PC-9 (cell line): ENCODE measurements at regions not wholly inside any gene's neighbourhood (a gene's known extent, or its start where the extent isn't known, plus 50 kb on each side); places are given as distances from the start of the nearest gene placed in this dataset.

Experiments
- BruUV-seq: library from RNA; stranded (reverse); fragments of 400-500 nt; replicated peaks from 2 replicates; lab custom pipeline; 2021; lab: Mats Ljungman, UMichigan
- CTCF ChIA-PET: fragments of 300-600 bp; sonication (Branson Sonifier 250); formaldehyde crosslinking; loops from one replicate; lab custom pipeline; 2022; ENCODE audit warnings: antibody characterized with exemption; lab: Charles Lee
- POLR2A ChIA-PET: fragments of 300-600 bp; sonication (Branson Sonifier 250); formaldehyde crosslinking; loops from one replicate; lab custom pipeline; 2022; ENCODE audit warnings: antibody characterized with exemption; ENCODE audit not compliant: unreplicated experiment; lab: Charles Lee
- DNase-seq, 2 experiments: peaks; one replicate each; pipeline versions ENCODE4 v3.0.0 to v3.0.0-alpha.2; 2015 to 2022; ENCODE audit warnings: mixed read lengths in 1 of 2
- H2AFZ ChIP-seq: fragments of 200-600 bp; sonication (generic); 2 replicates; pipeline ENCODE4 v1.8.1; 2017; ENCODE audit warnings: antibody characterized with exemption
- H3F3A ChIP-seq: fragments of 200-600 bp; sonication (generic); 2 replicates; pipeline ENCODE4 v1.8.1; 2017; ENCODE audit warnings: antibody characterized with exemption, mild to moderate bottlenecking, low read depth; ENCODE audit not compliant: insufficient read depth
- H3K27ac ChIP-seq: fragments of 200-600 bp; sonication (generic); 2 replicates; pipeline ENCODE4 v1.6.1; 2016; ENCODE audit warnings: mixed run types
- H3K27me3 ChIP-seq: fragments of 200-600 bp; sonication (generic); 2 replicates; pipeline ENCODE4 v1.6.1; 2016; ENCODE audit warnings: low read depth, mixed run types; ENCODE audit not compliant: insufficient read depth
- H3K36me3 ChIP-seq: fragments of 200-600 bp; sonication (generic); 2 replicates; pipeline ENCODE4 v1.6.1; 2016; ENCODE audit warnings: low read depth, mixed run types
- H3K4me1 ChIP-seq: fragments of 200-600 bp; sonication (generic); replicated peaks from 2 replicates; pipeline ENCODE4 v1.6.1; 2016; ENCODE audit warnings: mixed run types; ENCODE audit not compliant: insufficient read depth
- H3K4me2 ChIP-seq: fragments of 200-600 bp; sonication (generic); 2 replicates; pipeline ENCODE4 v1.6.1; 2017; ENCODE audit warnings: mixed run types
- H3K4me3 ChIP-seq: fragments of 200-600 bp; sonication (generic); 2 replicates; pipeline ENCODE4 v1.6.1; 2016; ENCODE audit warnings: mixed run types
- H3K79me2 ChIP-seq: fragments of 200-600 bp; sonication (generic); 2 replicates; pipeline ENCODE4 v1.6.1; 2017; ENCODE audit warnings: low read depth, mixed run types
- H3K9me2 ChIP-seq: fragments of 200-600 bp; sonication (generic); 2 replicates; pipeline ENCODE4 v1.8.1; 2017; ENCODE audit warnings: mild to moderate bottlenecking; ENCODE audit not compliant: insufficient read depth
- H3K9me3 ChIP-seq: fragments of 200-600 bp; sonication (generic); 2 replicates; pipeline ENCODE4 v1.8.1; 2016; ENCODE audit warnings: low read depth; ENCODE audit not compliant: insufficient read depth
- H4K20me1 ChIP-seq: fragments of 200-600 bp; sonication (generic); 2 replicates; pipeline ENCODE4 v1.8.1; 2017; ENCODE audit not compliant: insufficient read depth
- EZH2 ChIP-seq: fragments of 200-600 bp; sonication (generic); IDR thresholded peaks from 2 replicates; pipeline ENCODE4 v1.8.0; 2017; ENCODE audit warnings: antibody characterized with exemption, low read depth
- intact Hi-C: fragments of 100-400 bp; cut with micrococcal nuclease; formaldehyde crosslinking; loops from one replicate; pipeline ENCODE4 v1.10.0; 2022; ENCODE audit not compliant: unreplicated experiment
- TF ChIP-seq, protein P1 (sequence below): fragments of 200-600 bp; sonication (generic); conservative IDR thresholded peaks from 2 replicates; pipeline ENCODE4 v1.6.1; 2017; ENCODE audit warnings: mixed run types, antibody characterized with exemption, mild to moderate bottlenecking, moderate library complexity

DNA sequence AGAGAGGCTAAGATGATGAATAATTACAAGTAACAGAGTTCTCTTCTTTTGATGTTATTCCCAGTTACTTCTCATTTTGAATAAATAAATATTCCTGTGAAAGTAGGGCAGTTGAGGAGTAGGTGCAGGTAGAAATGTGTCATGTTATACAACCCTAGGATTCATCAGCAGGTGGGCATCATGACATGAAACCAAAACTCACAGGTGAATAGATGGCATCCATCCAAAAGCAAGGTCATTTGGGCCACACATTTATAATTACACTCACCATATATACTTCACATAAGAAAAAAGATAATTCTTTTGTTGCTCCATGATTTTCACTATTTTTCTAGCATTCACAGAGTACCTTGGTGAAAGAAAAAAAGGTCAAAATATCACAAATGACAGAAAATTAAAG, 273.6 kb downstream of the ZBBX start:
- no TSS peak for BruUV-seq
- CTCF ChIA-PET = no interaction called here

DNA sequence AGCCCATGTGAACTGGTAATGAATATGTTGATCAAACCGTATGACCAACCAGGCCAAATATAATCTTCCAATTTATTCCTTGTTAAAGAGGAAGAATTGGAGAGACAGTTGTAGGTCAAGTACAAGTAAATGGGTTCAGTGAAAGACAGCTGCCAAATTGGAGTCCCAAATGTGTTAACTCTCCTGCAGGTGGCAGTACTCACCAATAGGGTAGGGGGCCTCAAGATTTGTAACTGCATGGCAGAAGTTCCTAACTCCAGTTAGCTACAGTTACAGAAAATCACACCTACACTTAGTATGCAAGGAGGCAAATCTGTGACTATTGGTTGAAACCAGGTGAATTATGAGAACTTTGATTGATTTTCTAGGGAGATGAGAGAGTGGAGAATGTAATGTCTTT, 278.0 kb downstream of the ZBBX start:
- CTCF ChIA-PET = no interaction called here
- BruUV-seq = no TSS peak

More for the DNA sequence above, 273.6 kb downstream of the ZBBX start:
- intact Hi-C loops = no loop called here
- H3K79me2 ChIP-seq = no peaks in the 10 kb centered on the region
- no peaks in the 10 kb centered on the region for H4K20me1 ChIP-seq
- POLR2A ChIA-PET = no interaction called here
- H3K36me3 ChIP-seq = no peaks in the 10 kb centered on the region
- H3K9me3 ChIP-seq = no peaks in the 10 kb centered on the region
- H3K9me2 ChIP-seq = no peaks in the 10 kb centered on the region
- no peaks in the 10 kb centered on the region for H3K4me1 ChIP-seq
- H3K27ac ChIP-seq = no peak overlapping the region
- H3K27me3 ChIP-seq = no peaks in the 10 kb centered on the region
- DNase-seq = peak in 1 of 2 experiments; percentile 19
- no peaks in the 10 kb centered on the region for H3F3A ChIP-seq
- no peak overlapping the region for H3K4me3 ChIP-seq
- TF ChIP-seq EZH2 = no peak
- TF ChIP-seq, protein P1, sequence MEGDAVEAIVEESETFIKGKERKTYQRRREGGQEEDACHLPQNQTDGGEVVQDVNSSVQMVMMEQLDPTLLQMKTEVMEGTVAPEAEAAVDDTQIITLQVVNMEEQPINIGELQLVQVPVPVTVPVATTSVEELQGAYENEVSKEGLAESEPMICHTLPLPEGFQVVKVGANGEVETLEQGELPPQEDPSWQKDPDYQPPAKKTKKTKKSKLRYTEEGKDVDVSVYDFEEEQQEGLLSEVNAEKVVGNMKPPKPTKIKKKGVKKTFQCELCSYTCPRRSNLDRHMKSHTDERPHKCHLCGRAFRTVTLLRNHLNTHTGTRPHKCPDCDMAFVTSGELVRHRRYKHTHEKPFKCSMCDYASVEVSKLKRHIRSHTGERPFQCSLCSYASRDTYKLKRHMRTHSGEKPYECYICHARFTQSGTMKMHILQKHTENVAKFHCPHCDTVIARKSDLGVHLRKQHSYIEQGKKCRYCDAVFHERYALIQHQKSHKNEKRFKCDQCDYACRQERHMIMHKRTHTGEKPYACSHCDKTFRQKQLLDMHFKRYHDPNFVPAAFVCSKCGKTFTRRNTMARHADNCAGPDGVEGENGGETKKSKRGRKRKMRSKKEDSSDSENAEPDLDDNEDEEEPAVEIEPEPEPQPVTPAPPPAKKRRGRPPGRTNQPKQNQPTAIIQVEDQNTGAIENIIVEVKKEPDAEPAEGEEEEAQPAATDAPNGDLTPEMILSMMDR = no peak
- H3K4me2 ChIP-seq = no peak overlapping the region
- H2AFZ ChIP-seq = no peak overlapping the region

DNA sequence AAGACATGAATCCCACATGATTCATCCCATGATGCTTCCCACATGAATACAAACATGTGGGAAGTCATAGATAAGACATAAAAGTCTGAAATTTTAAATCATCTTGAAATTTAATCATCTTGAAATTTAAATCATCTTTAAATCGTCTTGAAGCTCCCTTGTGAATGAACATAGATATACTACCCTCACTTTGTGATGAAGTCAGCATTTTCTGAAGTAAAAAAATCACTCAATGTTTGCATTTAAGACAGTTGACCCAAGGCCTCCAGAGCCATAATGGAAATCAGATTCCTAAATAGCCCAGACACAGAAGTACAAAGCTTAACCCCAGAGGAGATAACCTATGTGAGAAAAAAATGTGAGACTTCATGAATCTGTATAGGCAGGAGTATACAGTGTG, 279.4 kb downstream of the ZBBX start:
- intact Hi-C loops = no loop called here
- ChIA-PET POLR2A (no interaction called here), CTCF (no interaction called here)
- Histone ChIP-seq H3K27me3 (no peaks in the 10 kb centered on the region), H3K9me2 (no peaks in the 10 kb centered on the region), H4K20me1 (no peaks in the 10 kb centered on the region), H3K4me3 (no peak overlapping the region), H3K79me2 (no peaks in the 10 kb centered on the region), H3K4me1 (no peaks in the 10 kb centered on the region), H3K9me3 (no peaks in the 10 kb centered on the region), H3F3A (no peaks in the 10 kb centered on the region), H2AFZ (no peak overlapping the region), H3K27ac (no peak overlapping the region), H3K4me2 (no peak overlapping the region), H3K36me3 (no peaks in the 10 kb centered on the region)
- no peak for TF ChIP-seq EZH2
- TF ChIP-seq, protein P1 = no peak
- DNase-seq = no peak
- BruUV-seq = no TSS peak

More for the DNA sequence above, 278.0 kb downstream of the ZBBX start:
- Histone ChIP-seq H3K4me3 (no peak overlapping the region), H3K27ac (no peak overlapping the region), H2AFZ (no peak overlapping the region), H3K36me3 (no peaks in the 10 kb centered on the region), H3K27me3 (no peaks in the 10 kb centered on the region), H3K9me2 (no peaks in the 10 kb centered on the region), H4K20me1 (no peaks in the 10 kb centered on the region), H3K9me3 (no peaks in the 10 kb centered on the region), H3K4me1 (no peaks in the 10 kb centered on the region), H3K79me2 (no peaks in the 10 kb centered on the region), H3F3A (no peaks in the 10 kb centered on the region), H3K4me2 (no peak overlapping the region)
- POLR2A ChIA-PET = no interaction called here
- no peak for TF ChIP-seq EZH2
- TF ChIP-seq, protein P1 = 0 out of 2 replicates have a peak, but pooled peaks have one; percentile 17
- DNase-seq = no peak
- intact Hi-C loops = no loop called here
